Neuronal stem cell (in vitro differentiated cells): ENCODE measurements at regions not wholly inside any gene's neighbourhood (a gene's known extent, or its start where the extent isn't known, plus 50 kb on each side); places are given as distances from the start of the nearest gene placed in this dataset.

ENCODE experiments used
- DNase-seq: peaks from one replicate; pipeline ENCODE4 v3.0.0-alpha.2; 2013; ENCODE audit warnings: low spot score
- H2AFZ ChIP-seq: one replicate; pipeline ENCODE4 v1.6.1; 2013; ENCODE audit warnings: mild to moderate bottlenecking, low read length, inconsistent platforms
- H2AK5ac ChIP-seq: 2 replicates; pipeline ENCODE4 v1.6.1; 2013; ENCODE audit warnings: low read depth, mild to moderate bottlenecking, inconsistent platforms, low read length, moderate library complexity, mixed read lengths
- H2BK120ac ChIP-seq: 2 replicates; pipeline ENCODE4 v1.6.1; 2013; ENCODE audit warnings: low read depth, mild to moderate bottlenecking, inconsistent platforms, low read length, moderate library complexity, mixed read lengths
- H2BK12ac ChIP-seq: one replicate; pipeline ENCODE4 v1.6.1; 2013; ENCODE audit warnings: low read length, inconsistent platforms
- H2BK15ac ChIP-seq: 2 replicates; pipeline ENCODE4 v1.6.1; 2013; ENCODE audit warnings: mild to moderate bottlenecking, low read length, inconsistent platforms, mixed read lengths
- H2BK5ac ChIP-seq: one replicate; pipeline ENCODE4 v1.6.1; 2013; ENCODE audit warnings: inconsistent platforms, mild to moderate bottlenecking, low read length, moderate library complexity
- H3K14ac ChIP-seq: one replicate; pipeline ENCODE4 v1.6.1; 2013; ENCODE audit warnings: low read length, inconsistent platforms
- H3K18ac ChIP-seq: 2 replicates; pipeline ENCODE4 v1.6.1; 2013; ENCODE audit warnings: low read length, inconsistent platforms
- H3K23ac ChIP-seq: 2 replicates; pipeline ENCODE4 v1.6.1; 2013; ENCODE audit warnings: low read depth, mild to moderate bottlenecking, mixed read lengths, low read length, inconsistent platforms; ENCODE audit not compliant: poor library complexity
- H3K27ac ChIP-seq: replicated peaks from 3 replicates; pipeline ENCODE4 v1.5.1; 2013; ENCODE audit warnings: low read length, inconsistent platforms
- H3K27me3 ChIP-seq, 3 experiments: 2 replicates each; pipeline ENCODE4 v1.6.1; 2013; ENCODE audit warnings: low read length in 3 of 3, mild to moderate bottlenecking in 2 of 3, inconsistent platforms in 1 of 3, low read depth in 1 of 3, mixed read lengths in 1 of 3, moderate library complexity in 1 of 3; ENCODE audit not compliant: control insufficient read depth in 3 of 3, insufficient read depth in 3 of 3
- H3K36me3 ChIP-seq, 2 donors: replicated peaks in 1 of 2; 2 replicates each; pipeline ENCODE4 v1.6.1; 2013; ENCODE audit warnings: low read length in 2 of 2; ENCODE audit not compliant: control insufficient read depth in 2 of 2, insufficient read depth in 2 of 2
- H3K4ac ChIP-seq: 2 replicates; pipeline ENCODE4 v1.6.1; 2013; ENCODE audit warnings: inconsistent platforms, mild to moderate bottlenecking, low read length, moderate library complexity
- H3K4me1 ChIP-seq, 2 donors: 1 replicate in 1 of 2; 2 replicates in 1 of 2; pipeline ENCODE4 v1.6.1; 2013; ENCODE audit warnings: low read length in 2 of 2, low read depth in 1 of 2; ENCODE audit not compliant: control insufficient read depth in 2 of 2, insufficient read depth in 1 of 2
- H3K4me2 ChIP-seq: one replicate; pipeline ENCODE4 v1.6.1; 2013; ENCODE audit warnings: mild to moderate bottlenecking, low read length, inconsistent platforms; ENCODE audit not compliant: insufficient read depth, poor library complexity, severe bottlenecking
- H3K4me3 ChIP-seq, 2 donors: 2 replicates each; pipeline ENCODE4 v1.5.1; 2013; ENCODE audit warnings: low read length in 2 of 2, mild to moderate bottlenecking in 2 of 2, inconsistent platforms in 1 of 2, moderate library complexity in 1 of 2
- H3K79me1 ChIP-seq: one replicate; pipeline ENCODE4 v1.6.1; 2013; ENCODE audit warnings: low read depth, mild to moderate bottlenecking, inconsistent platforms, low read length, moderate library complexity
- H3K9ac ChIP-seq: one replicate; pipeline ENCODE4 v1.6.1; 2013; ENCODE audit warnings: mild to moderate bottlenecking, low read depth, low read length, inconsistent platforms; ENCODE audit not compliant: poor library complexity
- H3K9me3 ChIP-seq, 2 donors: replicated peaks in 1 of 2; 2 replicates each; pipeline versions ENCODE3 to v1.6.1; 2013; ENCODE audit warnings: low read length in 2 of 2, mild to moderate bottlenecking in 2 of 2, inconsistent platforms in 1 of 2, low read depth in 1 of 2, mixed read lengths in 1 of 2, moderate library complexity in 1 of 2; ENCODE audit not compliant: control insufficient read depth in 2 of 2, insufficient read depth in 1 of 2
- H4K8ac ChIP-seq: one replicate; pipeline ENCODE4 v1.6.1; 2013; ENCODE audit warnings: low read depth, mild to moderate bottlenecking, inconsistent platforms, low read length, moderate library complexity
- H4K91ac ChIP-seq: one replicate; pipeline ENCODE4 v1.6.1; 2013; ENCODE audit warnings: low read length, low read depth, mild to moderate bottlenecking, inconsistent platforms; ENCODE audit not compliant: poor library complexity
- WGBS, 2 donors: extraction: QIAGEN DNeasy Blood & Tissue Kit; methylation state at CpG; one replicate each; pipeline ENCODE4 v1.1.7; 2013; ENCODE audit warnings: missing lambda C conversion rate in 2 of 2, mixed read lengths in 1 of 2; ENCODE audit not compliant: insufficient read length in 2 of 2, insufficient replicate concordance in 1 of 2; ENCODE audit errors: extremely low coverage in 2 of 2; 5-methylcytosine and 5-hydroxymethylcytosine counted together

DNA sequence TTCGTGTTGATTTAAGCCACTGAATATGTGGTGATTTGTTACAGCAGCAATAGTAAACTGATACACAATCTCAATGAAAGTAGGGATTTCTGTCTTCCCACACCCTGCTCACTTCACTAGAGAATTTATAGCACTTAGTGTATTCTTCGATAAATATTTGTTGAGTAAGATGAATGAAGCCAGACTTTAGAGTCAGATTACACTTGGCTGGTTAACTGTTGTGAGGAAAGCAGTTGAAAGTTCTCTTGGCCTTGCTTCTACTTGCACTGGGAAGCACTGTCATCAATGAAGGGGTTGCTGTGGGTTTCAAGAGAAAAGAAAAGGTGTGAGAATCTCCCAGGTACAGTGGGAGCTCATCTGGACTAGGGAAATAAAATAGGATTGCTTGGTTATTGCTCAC lies 82.1 kb upstream of the IGFBP3 start:
- no peak overlapping the region for H2BK120ac ChIP-seq
- H3K27ac ChIP-seq, result no peak overlapping the region
- no peak overlapping the region for H2BK15ac ChIP-seq
- no peak overlapping the region for H3K23ac ChIP-seq
- no peak overlapping the region for H3K4me3 ChIP-seq
- no peak overlapping the region for H3K18ac ChIP-seq
- no peak overlapping the region for H2AK5ac ChIP-seq
- peaks cover 2 to 15% of the 10 kb centered on the region in 2 donors for H3K9me3 ChIP-seq
- no peak overlapping the region for H3K4ac ChIP-seq
- H3K4me2 ChIP-seq, result no peak overlapping the region
- H2BK12ac ChIP-seq, result no peak overlapping the region
- no peaks in the 10 kb centered on the region for H3K27me3 ChIP-seq
- no peak overlapping the region for H4K8ac ChIP-seq
- H3K9ac ChIP-seq, result no peak overlapping the region
- no peak for DNase-seq
- no peaks in the 10 kb centered on the region for H3K36me3 ChIP-seq
- no peaks in the 10 kb centered on the region for H3K4me1 ChIP-seq
- no peaks in the 10 kb centered on the region for H3K79me1 ChIP-seq
- no peak overlapping the region for H3K14ac ChIP-seq
- H4K91ac ChIP-seq, result no peak overlapping the region
- H2BK5ac ChIP-seq, result no peak overlapping the region
- WGBS, 2 donors, result no CpG with 5 or more reads among the region's 2 CpGs
- no peak overlapping the region for H2AFZ ChIP-seq

DNA sequence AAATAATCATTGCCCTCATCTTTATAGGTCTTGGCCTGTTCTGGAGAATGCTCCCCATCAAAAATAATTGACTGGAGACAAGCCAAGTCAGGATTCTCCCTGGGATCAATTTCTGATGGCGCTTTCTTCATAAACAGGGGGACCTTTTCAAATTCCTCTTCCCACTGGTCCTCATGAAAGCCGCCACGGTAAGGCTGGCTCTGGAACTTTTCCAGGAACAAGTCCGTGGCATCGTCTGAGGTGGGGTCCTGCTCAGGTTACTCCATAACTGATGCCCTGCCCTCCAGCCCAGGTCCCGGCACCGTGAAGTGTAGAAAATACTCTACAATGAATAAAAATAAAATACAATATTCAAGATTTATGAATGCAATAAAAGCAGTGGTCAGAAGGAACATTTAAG lies 79.4 kb upstream of the IGFBP3 start:
- peaks cover 2 to 18% of the 10 kb centered on the region in 2 donors for H3K9me3 ChIP-seq
- no peak overlapping the region for H2BK120ac ChIP-seq
- H4K91ac ChIP-seq, result no peak overlapping the region
- H3K9ac ChIP-seq, result no peak overlapping the region
- H3K79me1 ChIP-seq, result no peaks in the 10 kb centered on the region
- H2AFZ ChIP-seq, result no peak overlapping the region
- no peak overlapping the region for H3K23ac ChIP-seq
- H3K4me3 ChIP-seq, result no peak overlapping the region
- no peaks in the 10 kb centered on the region for H3K27me3 ChIP-seq
- DNase-seq, result no peak
- H3K4ac ChIP-seq, result no peak overlapping the region
- no peaks in the 10 kb centered on the region for H3K36me3 ChIP-seq
- no peaks in the 10 kb centered on the region for H3K4me1 ChIP-seq
- no peak overlapping the region for H4K8ac ChIP-seq
- WGBS, 2 donors, result no CpG with 5 or more reads among the region's 7 CpGs
- no peak overlapping the region for H2AK5ac ChIP-seq
- no peak overlapping the region for H3K27ac ChIP-seq
- no peak overlapping the region for H2BK12ac ChIP-seq
- H2BK5ac ChIP-seq, result no peak overlapping the region
- H3K18ac ChIP-seq, result no peak overlapping the region
- H3K4me2 ChIP-seq, result no peak overlapping the region
- no peak overlapping the region for H3K14ac ChIP-seq
- no peak overlapping the region for H2BK15ac ChIP-seq

DNA sequence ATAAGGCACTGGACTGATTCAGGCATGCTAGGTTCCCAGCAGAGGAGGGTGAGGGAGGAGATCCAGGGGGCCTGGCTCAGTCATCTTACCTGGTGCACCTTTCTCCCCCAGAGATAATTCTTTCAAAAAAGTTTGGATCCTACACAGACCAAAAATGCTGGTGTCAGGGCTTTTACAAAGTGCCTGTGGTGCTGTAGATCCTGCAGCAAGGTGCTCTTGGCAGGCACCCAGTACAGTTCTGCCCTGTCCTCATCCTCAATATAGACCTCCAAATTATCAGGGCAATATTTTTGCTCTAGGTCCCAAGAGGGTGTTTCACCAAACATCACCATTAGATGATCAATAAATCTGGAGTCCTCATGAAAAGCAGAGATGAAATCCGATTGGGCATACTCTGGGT lies 78.5 kb upstream of the IGFBP3 start:
- no peak overlapping the region for H2BK120ac ChIP-seq
- no peaks in the 10 kb centered on the region for H3K27me3 ChIP-seq
- H3K4ac ChIP-seq, result no peak overlapping the region
- H3K79me1 ChIP-seq, result no peaks in the 10 kb centered on the region
- peak overlapping the region; percentile 26 for H4K8ac ChIP-seq
- no peak overlapping the region for H2BK5ac ChIP-seq
- no peak overlapping the region for H2BK15ac ChIP-seq
- H3K4me1 ChIP-seq, result no peaks in the 10 kb centered on the region
- no peak overlapping the region for H3K27ac ChIP-seq
- H3K4me3 ChIP-seq, result no peak overlapping the region
- no CpG with 5 or more reads among the region's 1 CpG for WGBS, 2 donors
- no peak for DNase-seq
- no peak overlapping the region for H2AK5ac ChIP-seq
- no peak overlapping the region for H2BK12ac ChIP-seq
- no peaks in the 10 kb centered on the region for H3K36me3 ChIP-seq
- H3K4me2 ChIP-seq, result no peak overlapping the region
- H3K23ac ChIP-seq, result no peak overlapping the region
- no peak overlapping the region for H3K18ac ChIP-seq
- no peak overlapping the region for H3K9ac ChIP-seq
- no peak overlapping the region for H4K91ac ChIP-seq
- no peak overlapping the region for H2AFZ ChIP-seq
- peaks cover 2 to 25% of the 10 kb centered on the region in 2 donors for H3K9me3 ChIP-seq
- H3K14ac ChIP-seq, result no peak overlapping the region

DNA sequence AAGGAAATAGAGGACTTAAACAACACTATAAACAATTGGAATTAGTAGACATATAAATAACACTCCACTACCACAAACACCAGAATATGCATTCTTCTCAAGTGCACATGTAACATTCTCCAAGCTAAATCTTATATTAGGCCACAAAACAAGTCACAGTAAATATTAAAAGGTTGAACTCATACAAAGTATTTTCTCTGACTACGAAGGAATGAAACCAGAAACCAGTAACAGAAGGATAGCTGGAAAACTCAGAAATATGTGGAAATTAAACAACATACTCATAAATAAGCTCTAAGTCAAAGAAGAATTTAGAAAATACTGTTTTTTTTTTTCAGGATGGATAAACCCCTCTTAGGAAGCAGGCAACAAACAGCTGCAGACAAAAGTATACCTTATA lies 77.4 kb upstream of the IGFBP3 start:
- no peak overlapping the region for H3K9ac ChIP-seq
- no peak overlapping the region for H4K8ac ChIP-seq
- no peaks in the 10 kb centered on the region for H3K36me3 ChIP-seq
- no peak for DNase-seq
- no peak overlapping the region for H3K18ac ChIP-seq
- no peak overlapping the region for H2BK12ac ChIP-seq
- no peak overlapping the region for H2BK5ac ChIP-seq
- no CpG with 5 or more reads among the region's 1 CpG for WGBS, 2 donors
- H4K91ac ChIP-seq, result no peak overlapping the region
- no peak overlapping the region for H3K14ac ChIP-seq
- H2BK120ac ChIP-seq, result no peak overlapping the region
- no peaks in the 10 kb centered on the region for H3K79me1 ChIP-seq
- no peak overlapping the region for H3K23ac ChIP-seq
- no peak overlapping the region for H3K4ac ChIP-seq
- no peak overlapping the region for H2BK15ac ChIP-seq
- H3K27me3 ChIP-seq, result no peaks in the 10 kb centered on the region
- H3K9me3 ChIP-seq, result peaks cover 2 to 25% of the 10 kb centered on the region in 2 donors
- no peak overlapping the region for H2AFZ ChIP-seq
- H3K4me2 ChIP-seq, result no peak overlapping the region
- H3K4me1 ChIP-seq, result no peaks in the 10 kb centered on the region
- no peak overlapping the region for H2AK5ac ChIP-seq
- no peak overlapping the region for H3K4me3 ChIP-seq
- no peak overlapping the region for H3K27ac ChIP-seq
